ENCODE measurements at regions not wholly inside any gene's neighbourhood (a gene's known extent, or its start where the extent isn't known, plus 50 kb on each side); places are given as distances from the start of the nearest gene placed in this dataset.

DNA sequence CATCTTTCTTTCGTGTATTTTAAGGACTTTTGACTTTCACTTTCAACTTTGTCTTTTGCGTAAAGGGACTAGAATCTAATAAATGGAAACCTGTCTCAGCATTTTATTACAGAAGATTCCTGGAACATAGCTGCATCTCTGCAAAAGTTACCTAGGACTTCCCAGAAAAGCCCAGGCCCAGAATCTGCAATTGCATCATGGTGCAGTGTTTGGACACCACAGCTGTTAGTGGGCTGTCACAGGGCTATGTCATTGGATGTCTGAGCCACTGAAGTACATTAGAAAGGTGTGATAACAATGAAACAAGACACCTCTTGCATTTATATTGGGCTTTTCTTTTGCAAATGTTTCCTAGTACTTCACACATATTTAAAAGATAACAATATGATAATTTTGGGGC lies 199.9 kb upstream of the IGF1 start:
- no peak for DNase-seq (ENCODE audit: low read depth, low spot score)
- in situ Hi-C loops (cut with HindIII; ENCODE audit: low pct_unique_long_range_greater_than_20kb, low sequenced_read_pairs) (no loop called here), intact Hi-C loops (cut with micrococcal nuclease; ENCODE audit: unreplicated experiment) (no loop called here)
- Histone ChIP-seq H3K4me3 (ENCODE audit: low read depth in 2 of 2, low read length in 2 of 2) (no peak overlapping the region), H3K36me3 (ENCODE audit: control insufficient read depth, insufficient read depth, low read length) (no peaks in the 10 kb centered on the region), H3K27ac (ENCODE audit: low read length) (no peak overlapping the region), H3K9me3 (ENCODE audit: control insufficient read depth, insufficient read depth, low read depth, low read length) (no peaks in the 10 kb centered on the region), H3K4me1 (ENCODE audit: control insufficient read depth, insufficient read depth, low read length) (no peaks in the 10 kb centered on the region), H3K27me3 (ENCODE audit: control insufficient read depth, insufficient read depth, low read length) (no peaks in the 10 kb centered on the region)
- POLR2A ChIA-PET, result no interaction called here
- TF ChIP-seq POLR2AphosphoS5 (IDR thresholded peaks at IDR 0.05; ENCODE audit: low read depth, low read length), result no peak
- TF ChIP-seq TCF7L2 (IDR thresholded peaks at IDR 0.05; ENCODE audit: low read depth, low read length), result no peak
- TF ChIP-seq REST (IDR thresholded peaks at IDR 0.05; ENCODE audit: insufficient read depth in 1 of 2, low read depth in 2 of 2, low read length in 1 of 2), result no peak
- TF ChIP-seq SIN3A (IDR thresholded peaks at IDR 0.05; ENCODE audit: borderline replicate concordance, insufficient read depth, low read depth, low read length), result no peak
- no peak for TF ChIP-seq CTCF (IDR thresholded peaks at IDR 0.05)
- ATAC-seq, result no peak
- CTCF ChIA-PET, result no interaction called here
- no TSS peak for BruUV-seq (replicated peaks)

GRCh38 chr12:102676812-102677211 lies 196.4 kb upstream of the IGF1 start:
- ChIA-PET POLR2A (no interaction called here), CTCF (no interaction called here)
- ATAC-seq (no peak), DNase-seq (ENCODE audit: low read depth, low spot score) (no peak)
- TF ChIP-seq TCF7L2 (IDR thresholded peaks at IDR 0.05; ENCODE audit: low read depth, low read length), result no peak
- TF ChIP-seq SIN3A (IDR thresholded peaks at IDR 0.05; ENCODE audit: borderline replicate concordance, insufficient read depth, low read depth, low read length), result no peak
- no peak for TF ChIP-seq REST (IDR thresholded peaks at IDR 0.05; ENCODE audit: insufficient read depth in 1 of 2, low read depth in 2 of 2, low read length in 1 of 2)
- no peak for TF ChIP-seq CTCF (IDR thresholded peaks at IDR 0.05)
- TF ChIP-seq POLR2AphosphoS5 (IDR thresholded peaks at IDR 0.05; ENCODE audit: low read depth, low read length), result no peak
- Histone ChIP-seq H3K9me3 (ENCODE audit: control insufficient read depth, insufficient read depth, low read depth, low read length) (no peaks in the 10 kb centered on the region), H3K27me3 (ENCODE audit: control insufficient read depth, insufficient read depth, low read length) (no peaks in the 10 kb centered on the region), H3K27ac (ENCODE audit: low read length) (no peak overlapping the region), H3K4me3 (ENCODE audit: low read depth in 2 of 2, low read length in 2 of 2) (no peak overlapping the region), H3K36me3 (ENCODE audit: control insufficient read depth, insufficient read depth, low read length) (no peaks in the 10 kb centered on the region), H3K4me1 (ENCODE audit: control insufficient read depth, insufficient read depth, low read length) (no peaks in the 10 kb centered on the region)
- intact Hi-C loops (cut with micrococcal nuclease; ENCODE audit: unreplicated experiment), result no loop called here
- BruUV-seq (replicated peaks), result no TSS peak
- in situ Hi-C loops (cut with HindIII; ENCODE audit: low pct_unique_long_range_greater_than_20kb, low sequenced_read_pairs), result no loop called here
